ENCODE measurements at regions not wholly inside any gene's neighbourhood (a gene's known extent, or its start where the extent isn't known, plus 50 kb on each side); places are given as distances from the start of the nearest gene placed in this dataset.

- in situ Hi-C loops (cut with MboI; ENCODE audit: low sequenced_read_pairs), result no loop called here
Measured at GRCh38 chr6:139593081-139593480, 218.6 kb upstream of the CITED2 start.

DNA sequence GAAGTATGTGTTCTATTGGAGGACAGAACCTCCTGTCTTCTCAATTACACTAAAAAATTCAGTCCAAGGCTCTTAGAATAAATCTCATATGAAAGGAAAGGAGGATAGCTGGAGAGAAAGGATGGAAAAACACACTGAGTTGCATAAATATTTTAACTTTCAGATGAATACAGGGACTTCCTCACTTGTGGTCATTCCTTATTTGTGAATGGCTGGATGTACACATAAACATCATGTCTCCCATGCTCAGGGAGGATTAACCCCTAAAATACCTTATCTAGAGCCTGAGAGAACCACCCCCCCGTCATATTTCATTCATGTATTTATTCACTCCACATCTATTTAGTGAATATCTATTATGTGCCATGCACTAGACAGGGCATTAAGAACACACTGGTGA lies 217.6 kb upstream of the CITED2 start:
- in situ Hi-C loops (cut with MboI; ENCODE audit: low sequenced_read_pairs), result no loop called here

- in situ Hi-C loops (cut with MboI; ENCODE audit: low sequenced_read_pairs), result no loop called here
Measured at GRCh38 chr6:139591075-139591865, 216.8 kb upstream of the CITED2 start.

DNA sequence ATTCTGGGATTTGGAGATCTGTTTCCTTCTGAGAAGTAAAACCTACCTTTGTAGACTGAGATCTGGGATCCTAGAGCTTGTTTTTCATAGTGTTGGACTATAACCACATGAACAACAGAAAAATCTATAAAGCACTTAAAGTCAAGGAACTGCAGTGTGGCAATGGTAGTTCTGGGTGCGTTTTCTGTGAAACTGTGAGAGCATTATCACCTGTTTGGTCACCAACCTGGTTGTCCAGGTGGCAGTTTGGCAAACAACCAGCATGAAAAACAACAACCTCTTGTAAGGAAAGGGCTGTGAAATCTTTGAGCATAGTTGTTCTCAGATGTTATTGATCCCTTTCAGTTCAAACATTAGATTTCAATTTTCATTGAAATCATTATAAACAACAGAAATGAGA lies 215.8 kb upstream of the CITED2 start:
- in situ Hi-C loops (cut with MboI; ENCODE audit: low sequenced_read_pairs), result no loop called here

DNA sequence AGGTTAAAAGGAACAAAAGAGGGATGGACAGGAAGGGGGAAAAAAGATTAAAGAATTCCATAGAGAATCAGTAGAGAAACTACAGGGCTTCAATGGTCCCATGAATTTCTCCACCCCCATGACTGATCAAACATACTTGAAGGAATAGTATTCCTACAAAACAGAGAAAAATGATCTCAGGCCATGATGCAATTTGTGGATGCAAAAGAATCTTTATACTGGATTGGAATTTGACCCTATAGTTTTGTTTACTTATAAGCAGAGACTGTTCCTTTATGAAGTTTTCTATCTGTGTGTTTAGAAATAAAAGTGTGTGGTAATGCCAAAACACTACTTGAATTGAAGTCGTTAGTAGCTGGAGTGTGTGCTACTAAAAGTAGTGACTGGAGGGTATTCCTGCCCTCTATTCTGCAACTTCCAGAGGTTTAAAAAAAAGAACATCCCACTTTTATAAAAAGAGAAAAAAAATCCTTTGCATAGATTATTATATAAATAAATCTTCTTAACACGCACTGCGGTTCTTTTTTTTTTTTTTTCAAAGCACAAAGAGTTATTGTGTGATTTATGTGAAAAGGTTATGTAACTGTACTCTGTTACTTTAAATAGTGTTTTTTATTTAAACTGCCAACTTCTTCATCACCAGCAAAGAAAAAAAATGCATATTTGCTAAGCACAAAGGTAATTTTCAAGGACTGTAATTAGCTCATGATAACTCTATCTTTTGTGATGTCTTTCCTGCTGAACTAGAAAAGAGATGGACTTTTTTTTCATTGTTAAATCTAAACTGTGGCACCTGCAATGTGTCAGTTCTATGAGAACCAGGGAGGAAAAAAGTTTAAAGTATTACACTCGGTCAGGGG lies 214.5 kb upstream of the CITED2 start:
- in situ Hi-C loops (cut with MboI; ENCODE audit: low sequenced_read_pairs), result no loop called here

DNA sequence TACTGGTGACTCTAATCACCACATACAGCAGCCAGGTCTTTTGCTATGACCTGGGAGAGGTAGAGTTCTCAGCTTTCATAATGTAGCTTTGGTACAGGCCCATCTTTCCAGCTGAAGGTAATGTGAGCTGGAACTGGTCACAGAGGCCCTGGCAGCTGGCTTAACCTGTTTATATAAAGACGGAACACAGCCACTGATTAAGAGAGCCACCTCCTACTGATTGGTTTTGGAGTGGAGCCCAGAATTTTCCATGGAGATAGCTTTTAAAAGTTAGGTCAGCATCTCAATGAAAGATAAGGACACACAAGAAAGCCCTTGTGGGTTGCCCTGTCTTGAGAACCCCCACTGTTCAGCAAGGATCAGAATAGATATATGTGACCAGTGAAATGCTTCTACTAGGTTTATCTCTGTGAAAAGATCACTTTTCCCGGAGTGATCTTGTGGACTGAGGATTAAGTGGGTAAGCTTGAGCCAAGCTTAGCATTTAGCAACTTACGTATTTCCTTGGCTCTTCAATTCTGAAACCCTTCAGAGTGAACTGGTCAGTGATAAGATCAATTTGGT lies 213.7 kb upstream of the CITED2 start:
- in situ Hi-C loops (cut with MboI; ENCODE audit: low sequenced_read_pairs), result no loop called here

DNA sequence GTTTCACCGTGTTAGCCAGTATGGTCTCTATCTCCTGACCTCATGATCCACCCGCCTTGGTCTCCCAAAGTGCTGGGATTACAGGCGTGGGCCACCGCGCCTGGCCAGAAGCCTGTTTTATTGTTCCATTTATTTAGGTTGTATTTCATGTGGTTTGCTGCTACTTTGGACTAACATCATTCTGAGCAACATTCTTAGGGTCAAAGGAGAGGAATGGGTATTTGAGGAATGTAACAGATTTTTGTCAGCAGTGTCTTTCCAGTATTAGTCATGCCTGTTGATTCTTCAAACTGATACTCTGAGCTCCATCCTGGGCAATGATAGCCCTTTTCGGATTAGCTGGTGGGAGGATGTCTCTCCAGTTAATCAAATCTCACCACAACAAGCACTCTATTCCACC lies 213.0 kb upstream of the CITED2 start:
- in situ Hi-C loops (cut with MboI; ENCODE audit: low sequenced_read_pairs), result no loop called here

GRCh38 chr6:139586273-139586672 lies 211.8 kb upstream of the CITED2 start:
- in situ Hi-C loops (cut with MboI; ENCODE audit: low sequenced_read_pairs), result no loop called here

DNA sequence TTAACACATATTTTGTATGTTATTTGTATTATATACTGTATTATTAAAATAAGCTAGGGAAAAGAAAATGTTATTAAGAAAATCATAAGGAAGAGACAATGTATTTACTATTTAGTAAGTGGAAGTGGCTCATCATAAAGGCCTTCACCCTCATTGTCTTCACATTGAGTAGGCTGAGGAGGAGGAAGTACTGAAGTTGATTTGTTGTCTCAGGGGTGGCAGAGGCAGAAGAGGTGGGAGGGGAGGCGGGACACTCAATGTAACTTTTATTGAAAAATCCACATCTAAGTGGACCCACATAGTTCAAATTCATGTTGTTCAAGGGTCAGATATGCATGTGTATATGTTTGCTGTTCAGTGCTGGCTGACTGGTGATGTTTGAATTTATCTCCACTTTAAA lies 210.2 kb upstream of the CITED2 start:
- in situ Hi-C loops (cut with MboI; ENCODE audit: low sequenced_read_pairs), result no loop called here

- in situ Hi-C loops (cut with MboI; ENCODE audit: low sequenced_read_pairs), result no loop called here
Measured at GRCh38 chr6:139583420-139583819, 209.0 kb upstream of the CITED2 start.

DNA sequence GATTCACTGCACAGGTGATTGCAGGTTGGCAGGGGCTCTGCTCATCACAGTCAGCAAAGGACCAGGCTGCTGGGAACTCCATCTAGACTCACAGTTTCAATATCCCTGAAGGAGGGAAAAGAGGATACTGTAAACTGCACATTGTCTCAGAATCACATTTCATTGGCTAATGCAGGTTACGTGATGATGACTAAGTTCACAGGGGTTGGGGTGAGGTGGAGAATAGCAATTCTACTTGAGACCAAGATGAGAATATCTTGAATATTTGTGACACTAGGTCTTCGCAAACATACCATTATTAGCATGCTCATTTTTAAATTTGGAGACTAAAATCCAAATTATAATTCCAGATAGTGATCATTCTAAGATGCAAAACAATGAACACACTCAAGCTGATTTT lies 208.5 kb upstream of the CITED2 start:
- in situ Hi-C loops (cut with MboI; ENCODE audit: low sequenced_read_pairs), result no loop called here

- in situ Hi-C loops (cut with MboI; ENCODE audit: low sequenced_read_pairs), result no loop called here
Measured at GRCh38 chr6:139581485-139581865, 207.0 kb upstream of the CITED2 start.

DNA sequence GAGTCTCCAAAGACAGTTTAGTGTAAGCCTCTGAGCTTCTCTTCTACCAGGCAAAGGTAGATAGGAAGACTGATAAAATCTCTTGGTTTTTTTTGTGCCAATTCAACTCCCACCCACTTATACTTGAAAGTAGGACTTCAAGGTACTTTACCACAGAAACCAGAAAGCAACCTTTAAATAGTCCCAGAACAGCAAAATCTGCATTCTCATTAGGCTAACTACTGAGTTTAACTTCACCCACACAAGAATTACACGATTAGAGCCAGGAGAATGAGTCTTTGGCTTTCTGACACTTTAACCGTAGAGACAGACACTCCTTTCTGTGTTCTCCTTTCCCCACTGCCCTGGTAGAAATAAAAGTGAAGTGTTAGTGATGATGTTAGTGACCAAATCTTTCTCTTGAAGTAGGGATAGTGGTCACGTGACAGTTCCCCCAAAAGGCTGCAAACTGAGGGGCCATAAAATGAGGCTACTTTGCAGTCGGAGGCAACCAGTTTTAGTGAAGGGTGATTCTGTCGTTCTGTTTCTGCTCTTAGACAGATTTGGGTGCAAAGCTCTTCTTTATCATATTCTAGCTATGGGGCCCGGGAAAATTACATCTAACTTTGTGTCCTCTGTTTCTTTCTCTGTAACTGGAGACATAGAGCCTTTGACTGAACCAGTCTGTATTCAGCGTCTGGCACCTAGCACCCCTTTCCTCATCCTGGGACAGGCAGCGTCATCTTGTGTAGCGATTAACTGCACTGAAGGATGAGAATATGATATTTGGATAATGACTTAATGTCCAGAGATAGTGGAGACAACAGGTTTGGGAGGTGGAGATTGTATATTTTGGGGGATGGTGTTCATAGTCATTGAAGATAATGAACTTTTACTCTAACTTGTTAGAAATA lies 206.4 kb upstream of the CITED2 start:
- in situ Hi-C loops (cut with MboI; ENCODE audit: low sequenced_read_pairs), result no loop called here

DNA sequence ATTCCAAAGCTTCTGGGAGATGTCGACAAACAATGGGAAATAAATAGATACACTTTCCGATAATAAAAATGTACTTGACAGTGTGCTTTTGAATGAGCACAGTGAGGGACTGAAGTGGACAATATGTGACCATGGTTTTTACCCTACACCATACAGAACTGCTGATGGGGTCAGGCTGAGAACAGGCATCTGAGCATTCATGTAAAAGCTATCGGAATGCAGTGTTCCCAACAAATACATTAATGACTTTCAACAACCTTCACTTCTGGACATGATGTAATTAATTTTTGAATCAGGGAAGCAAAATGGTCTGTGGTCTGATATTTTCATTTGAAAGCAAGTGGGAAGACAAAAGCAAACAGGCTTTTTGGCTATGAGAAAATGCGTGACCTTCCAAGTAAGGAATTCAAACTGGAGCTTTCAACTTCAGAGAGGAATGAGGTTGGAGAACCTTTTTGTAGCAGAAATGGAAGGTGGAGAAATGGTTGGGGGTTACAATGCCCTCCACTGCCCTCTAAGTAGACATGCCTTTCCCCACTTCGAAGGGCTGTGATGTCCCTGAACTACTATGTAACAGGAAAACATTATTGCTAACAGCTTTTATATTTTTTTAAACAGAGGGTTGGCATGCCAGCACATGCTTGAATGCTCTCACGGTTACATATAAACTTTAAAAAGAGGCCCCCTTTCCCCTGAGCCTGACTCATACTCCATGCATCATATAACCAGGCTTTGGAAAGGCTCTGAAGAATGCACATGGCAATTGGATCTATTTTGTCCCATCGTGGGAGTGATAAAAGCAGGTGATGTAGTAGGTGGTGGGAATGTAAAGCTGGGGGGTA lies 203.5 kb upstream of the CITED2 start:
- in situ Hi-C loops (cut with MboI; ENCODE audit: low sequenced_read_pairs), result no loop called here

GRCh38 chr6:139577124-139577762 lies 202.8 kb upstream of the CITED2 start:
- in situ Hi-C loops (cut with MboI; ENCODE audit: low sequenced_read_pairs), result no loop called here

DNA sequence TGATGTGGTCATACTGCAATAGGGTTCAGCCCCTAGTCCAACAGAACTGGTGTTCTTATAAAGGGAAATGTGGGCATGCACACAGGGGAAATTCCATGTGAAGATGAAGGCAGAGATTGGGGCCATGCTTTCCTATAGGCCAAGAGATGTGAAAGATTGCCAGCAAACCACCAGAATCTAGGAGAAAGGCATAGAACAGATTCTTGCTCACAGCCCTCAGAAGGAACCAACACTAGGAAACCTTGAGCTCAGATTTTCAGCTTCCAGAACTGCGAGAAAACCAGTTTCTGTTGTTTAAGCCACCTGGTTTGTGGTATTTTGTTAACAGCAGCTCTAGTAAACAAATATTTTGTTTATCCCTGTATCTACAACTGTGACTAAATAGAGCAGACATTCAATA lies 197.6 kb upstream of the CITED2 start:
- in situ Hi-C loops (cut with MboI; ENCODE audit: low sequenced_read_pairs), result no loop called here

GRCh38 chr6:139570166-139570565 lies 195.7 kb upstream of the CITED2 start:
- in situ Hi-C loops (cut with MboI; ENCODE audit: low sequenced_read_pairs), result no loop called here

DNA sequence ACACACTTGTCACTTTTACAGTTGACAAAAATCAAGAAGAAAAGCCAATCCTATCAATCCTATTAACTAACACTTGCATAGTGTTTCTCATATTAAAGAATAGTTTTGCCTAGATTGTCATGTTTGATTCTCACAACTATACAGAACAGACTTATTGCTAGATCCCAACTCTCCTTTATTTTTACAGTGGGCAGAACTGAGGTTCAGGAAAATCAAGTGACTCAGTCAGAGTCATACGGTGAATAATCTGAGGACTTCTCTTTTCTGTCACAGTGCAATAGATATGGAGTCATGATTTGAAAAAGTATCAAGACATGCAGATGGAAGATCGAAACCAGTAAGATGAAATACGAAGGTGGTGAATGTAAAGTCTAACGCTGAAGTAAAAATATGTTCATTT lies 195.1 kb upstream of the CITED2 start:
- in situ Hi-C loops (cut with MboI; ENCODE audit: low sequenced_read_pairs), result no loop called here

DNA sequence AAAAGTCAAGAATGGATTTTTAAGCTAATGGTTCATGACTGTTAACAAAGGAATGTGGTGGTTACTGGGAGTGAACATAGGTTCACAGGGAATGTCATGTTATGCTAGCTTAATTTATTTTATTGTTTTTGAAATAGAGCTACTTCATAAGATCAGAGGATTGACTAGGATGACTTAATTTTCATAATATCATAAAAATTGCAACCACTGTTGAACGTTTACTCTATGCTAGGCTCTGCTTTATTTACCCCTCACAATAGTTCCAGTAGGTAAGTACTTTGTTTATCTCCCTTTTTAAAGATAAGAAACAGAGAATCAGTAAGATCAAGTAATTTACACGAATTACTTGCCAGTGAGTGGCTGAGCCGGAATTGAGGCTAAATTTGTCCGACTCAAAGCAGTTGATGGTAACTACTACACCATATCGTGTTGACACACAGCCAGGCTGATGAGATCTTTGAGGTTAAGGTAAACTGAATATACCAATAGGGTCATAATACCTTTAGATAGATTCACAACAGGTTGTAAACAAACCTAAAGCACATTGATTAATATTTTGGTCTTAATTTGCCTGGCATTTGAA lies 194.6 kb upstream of the CITED2 start:
- in situ Hi-C loops (cut with MboI; ENCODE audit: low sequenced_read_pairs), result no loop called here
